BE2C (cell line): ENCODE measurements at regions not wholly inside any gene's neighbourhood (a gene's known extent, or its start where the extent isn't known, plus 50 kb on each side); places are given as distances from the start of the nearest gene placed in this dataset.

ENCODE experiments used
- DNase-seq: peaks from one replicate; pipeline ENCODE4 v3.0.0-alpha.2; 2020
- H3K27me3 ChIP-seq: fragments of 250-450 bp; sonication (Bioruptor Pico); 2 replicates; pipeline ENCODE4 v1.5.1; 2020; ENCODE audit warnings: mild to moderate bottlenecking
- H3K36me3 ChIP-seq: fragments of 250-450 bp; sonication (Bioruptor Pico); 2 replicates; pipeline ENCODE4 v1.5.1; 2020; ENCODE audit warnings: mild to moderate bottlenecking
- H3K4me1 ChIP-seq: fragments of 250-450 bp; sonication (Bioruptor Pico); 2 replicates; pipeline ENCODE4 v1.5.1; 2020
- H3K4me3 ChIP-seq: 2 replicates; pipeline ENCODE4 v1.5.1; 2011; ENCODE audit warnings: low read depth, low read length
- H3K9me3 ChIP-seq: fragments of 250-450 bp; sonication (Bioruptor Pico); 2 replicates; pipeline ENCODE4 v1.5.1; 2020
- TF ChIP-seq, protein P1 (sequence below): IDR thresholded peaks from 2 replicates; pipeline ENCODE4 v1.5.1; 2012; ENCODE audit warnings: mild to moderate bottlenecking, low read depth, low read length

DNA sequence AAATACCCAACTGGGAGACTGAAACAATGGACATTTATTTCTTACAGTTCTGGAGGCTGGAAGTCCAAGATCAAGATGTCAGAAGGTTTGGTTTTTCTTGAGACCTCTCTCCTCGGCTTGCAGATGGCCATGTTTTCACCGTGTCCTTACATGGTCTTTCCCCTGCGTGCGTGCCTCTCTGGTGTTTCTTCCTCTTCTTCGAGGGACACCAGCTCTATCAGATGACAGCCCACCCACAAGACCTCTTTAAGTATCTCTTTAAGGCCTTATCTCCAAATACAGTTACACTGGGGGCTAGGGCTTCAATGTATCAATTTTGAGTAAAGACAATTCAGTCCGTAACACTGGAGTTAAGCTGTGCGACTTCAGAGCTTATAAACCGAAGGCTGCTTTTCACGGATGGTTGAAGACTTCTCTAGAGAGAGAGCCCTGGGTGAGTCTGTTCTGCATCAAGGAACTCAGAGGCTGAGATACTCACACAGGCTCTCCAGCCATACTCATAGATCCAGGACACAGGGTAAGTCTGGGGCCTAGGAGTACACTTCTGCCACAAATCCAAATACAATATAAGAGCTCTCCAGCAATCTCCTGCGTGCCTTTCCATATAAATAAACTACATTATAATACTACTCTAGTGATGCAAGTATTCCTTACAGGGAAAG lies 339.9 kb upstream of the PKDCC start:
- Histone ChIP-seq H3K27me3 (no peaks in the 10 kb centered on the region), H3K9me3 (no peaks in the 10 kb centered on the region), H3K4me1 (no peaks in the 10 kb centered on the region), H3K36me3 (no peaks in the 10 kb centered on the region), H3K4me3 (no peak overlapping the region)
- DNase-seq, result no peak
- TF ChIP-seq, protein P1, sequence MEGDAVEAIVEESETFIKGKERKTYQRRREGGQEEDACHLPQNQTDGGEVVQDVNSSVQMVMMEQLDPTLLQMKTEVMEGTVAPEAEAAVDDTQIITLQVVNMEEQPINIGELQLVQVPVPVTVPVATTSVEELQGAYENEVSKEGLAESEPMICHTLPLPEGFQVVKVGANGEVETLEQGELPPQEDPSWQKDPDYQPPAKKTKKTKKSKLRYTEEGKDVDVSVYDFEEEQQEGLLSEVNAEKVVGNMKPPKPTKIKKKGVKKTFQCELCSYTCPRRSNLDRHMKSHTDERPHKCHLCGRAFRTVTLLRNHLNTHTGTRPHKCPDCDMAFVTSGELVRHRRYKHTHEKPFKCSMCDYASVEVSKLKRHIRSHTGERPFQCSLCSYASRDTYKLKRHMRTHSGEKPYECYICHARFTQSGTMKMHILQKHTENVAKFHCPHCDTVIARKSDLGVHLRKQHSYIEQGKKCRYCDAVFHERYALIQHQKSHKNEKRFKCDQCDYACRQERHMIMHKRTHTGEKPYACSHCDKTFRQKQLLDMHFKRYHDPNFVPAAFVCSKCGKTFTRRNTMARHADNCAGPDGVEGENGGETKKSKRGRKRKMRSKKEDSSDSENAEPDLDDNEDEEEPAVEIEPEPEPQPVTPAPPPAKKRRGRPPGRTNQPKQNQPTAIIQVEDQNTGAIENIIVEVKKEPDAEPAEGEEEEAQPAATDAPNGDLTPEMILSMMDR, result no peak

DNA sequence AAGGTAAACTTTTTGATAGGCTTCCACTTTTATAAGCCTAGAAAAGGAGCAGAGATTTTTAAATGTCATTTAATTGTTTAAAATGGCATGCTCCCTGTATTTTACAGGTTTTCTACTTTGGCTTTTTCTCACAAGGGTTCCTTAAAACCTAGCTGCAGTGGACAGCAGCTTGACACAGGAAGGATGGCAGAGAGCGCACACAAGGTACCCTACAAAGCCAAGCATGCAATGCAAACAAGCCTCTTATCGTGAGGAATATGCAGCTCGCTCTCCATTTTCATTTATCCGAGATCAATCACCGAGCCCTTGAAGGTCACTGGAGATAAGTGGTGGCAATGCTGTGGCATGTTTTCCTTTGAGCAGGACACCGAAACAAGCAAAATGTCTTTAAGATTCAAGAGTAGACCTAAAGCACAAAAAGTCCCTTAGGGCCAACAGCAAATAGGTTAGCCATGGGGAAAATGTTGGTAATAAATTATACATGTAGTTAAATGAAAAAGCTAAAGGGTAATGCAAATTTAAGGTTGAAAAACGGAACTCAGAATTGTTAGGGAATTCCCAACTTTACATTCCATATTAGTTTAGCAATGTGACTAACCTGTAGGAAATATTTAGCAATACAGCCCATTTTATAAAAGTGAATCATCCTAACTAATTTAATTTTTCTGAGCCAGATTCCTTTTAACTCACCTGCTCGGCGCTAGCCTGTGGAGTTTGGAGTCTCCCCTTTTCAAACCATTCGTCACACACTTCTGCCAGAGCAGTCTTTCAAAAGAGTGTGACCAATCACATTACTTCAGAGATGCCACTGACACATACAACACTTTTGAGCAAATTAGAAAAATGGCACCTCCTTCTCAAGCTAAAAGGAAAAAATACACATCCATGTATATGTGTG lies 337.9 kb upstream of the PKDCC start:
- no peaks in the 10 kb centered on the region for H3K36me3 ChIP-seq
- no peaks in the 10 kb centered on the region for H3K27me3 ChIP-seq
- TF ChIP-seq, protein P1, result no peak
- DNase-seq, result no peak
- no peaks in the 10 kb centered on the region for H3K9me3 ChIP-seq
- H3K4me3 ChIP-seq, result no peak overlapping the region
- H3K4me1 ChIP-seq, result no peaks in the 10 kb centered on the region; the same call in 1 of the 2 replicates

DNA sequence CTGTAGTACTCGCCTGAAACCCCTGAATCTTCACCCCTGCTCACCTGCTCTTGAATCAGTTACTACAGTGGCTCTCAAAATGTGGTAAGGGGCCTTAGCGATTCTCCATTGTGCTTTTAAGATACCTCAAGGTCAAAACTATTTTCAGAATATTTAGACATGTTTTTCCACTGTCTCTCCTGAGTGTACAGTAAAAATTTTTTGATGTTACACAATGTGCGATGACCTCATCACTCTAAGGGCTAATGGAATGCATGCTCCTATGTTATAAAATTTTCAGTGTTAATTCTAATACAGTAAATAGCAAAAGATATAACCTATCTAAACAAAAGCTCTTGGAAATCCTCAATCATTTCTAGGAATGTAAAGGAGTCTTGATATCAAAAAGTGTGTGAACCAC lies 336.9 kb upstream of the PKDCC start:
- Histone ChIP-seq H3K4me3 (no peak overlapping the region), H3K36me3 (no peaks in the 10 kb centered on the region), H3K9me3 (no peaks in the 10 kb centered on the region), H3K4me1 (no peaks in the 10 kb centered on the region; the same call in 1 of the 2 replicates), H3K27me3 (no peaks in the 10 kb centered on the region)
- DNase-seq, result no peak
- TF ChIP-seq, protein P1, result no peak

DNA sequence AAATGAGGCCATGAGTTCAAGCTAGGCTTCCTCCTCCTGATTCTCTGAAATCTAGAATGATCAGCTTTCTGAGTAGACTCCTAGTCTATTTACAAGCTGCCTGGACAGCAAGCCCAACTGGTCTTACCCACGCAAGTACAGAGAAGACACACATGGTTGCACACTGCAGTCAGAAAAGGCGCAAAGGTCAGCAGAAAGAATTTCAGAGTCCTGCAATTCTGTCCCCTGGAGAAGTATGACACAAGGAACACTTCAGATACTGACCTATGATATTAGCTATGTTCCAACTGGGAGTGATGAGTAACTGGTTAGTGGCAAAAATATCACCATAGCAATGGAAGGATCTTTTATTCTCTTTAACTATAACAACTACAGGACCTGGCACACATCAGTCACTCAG lies 336.1 kb upstream of the PKDCC start:
- no peaks in the 10 kb centered on the region for H3K36me3 ChIP-seq
- TF ChIP-seq, protein P1, result no peak
- H3K4me3 ChIP-seq, result no peak overlapping the region
- H3K9me3 ChIP-seq, result no peaks in the 10 kb centered on the region
- no peaks in the 10 kb centered on the region for H3K27me3 ChIP-seq
- H3K4me1 ChIP-seq, result no peaks in the 10 kb centered on the region; the same call in 1 of the 2 replicates
- DNase-seq, result no peak

DNA sequence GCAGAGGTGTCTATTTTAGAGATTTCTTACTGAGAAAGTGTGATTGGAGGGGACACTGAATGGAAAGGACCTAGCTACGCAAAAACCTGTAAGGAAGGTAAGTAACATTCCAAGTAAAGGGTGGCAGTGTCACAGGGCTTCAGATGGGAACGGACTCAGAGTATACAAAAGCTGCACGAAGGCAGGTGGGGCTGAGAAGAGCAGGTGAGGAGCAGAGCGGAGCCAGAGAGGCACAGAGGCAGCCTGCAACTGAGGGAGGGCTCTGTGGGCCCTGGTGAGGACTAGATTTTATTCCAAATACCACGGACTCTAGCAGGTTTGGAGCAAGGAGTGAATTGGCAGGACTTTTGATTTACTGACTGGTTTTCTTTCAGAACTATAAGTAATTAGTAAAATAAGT lies 331.3 kb upstream of the PKDCC start:
- no peak overlapping the region for H3K4me3 ChIP-seq
- H3K27me3 ChIP-seq, result no peaks in the 10 kb centered on the region
- no peaks in the 10 kb centered on the region for H3K9me3 ChIP-seq
- no peaks in the 10 kb centered on the region for H3K36me3 ChIP-seq
- H3K4me1 ChIP-seq, result no peaks in the 10 kb centered on the region; the same call in 1 of the 2 replicates
- TF ChIP-seq, protein P1, result no peak
- no peak for DNase-seq

DNA sequence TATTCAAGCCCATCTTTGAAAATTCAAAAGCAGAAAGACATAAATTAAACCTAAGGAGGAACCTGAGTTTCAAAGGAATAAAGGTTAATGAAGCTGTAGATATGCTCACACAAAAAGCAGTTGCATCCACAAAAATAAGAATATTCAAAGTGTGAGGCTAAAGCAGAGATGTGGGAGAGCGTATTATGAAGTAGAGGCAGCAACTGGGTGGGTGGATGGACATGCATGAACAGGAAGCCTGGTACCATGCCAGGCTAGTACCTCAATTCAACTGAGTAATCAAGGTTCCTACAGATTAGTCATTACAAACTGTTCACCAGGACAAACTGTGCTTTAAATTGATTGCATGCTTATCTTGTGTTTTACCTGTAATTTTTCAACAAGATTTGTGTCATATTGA lies 330.0 kb upstream of the PKDCC start:
- TF ChIP-seq, protein P1, result no peak
- no peaks in the 10 kb centered on the region for H3K27me3 ChIP-seq
- no peak overlapping the region for H3K4me3 ChIP-seq
- H3K36me3 ChIP-seq, result no peaks in the 10 kb centered on the region
- H3K4me1 ChIP-seq, result no peaks in the 10 kb centered on the region; the same call in 1 of the 2 replicates
- H3K9me3 ChIP-seq, result no peaks in the 10 kb centered on the region
- no peak for DNase-seq
